HepG2 (cell line): ENCODE measurements at regions not wholly inside any gene's neighbourhood (a gene's known extent, or its start where the extent isn't known, plus 50 kb on each side); places are given as distances from the start of the nearest gene placed in this dataset.

Experiments
- BHLHE40 ChIP-seq: IDR thresholded peaks from 2 replicates; pipeline ENCODE4 v1.6.1; 2011; ENCODE audit warnings: low read length, improper control_type of control experiment
- FOXK2 ChIP-seq: fragments of 450-650 bp; IDR thresholded peaks from 2 replicates; pipeline ENCODE4 v1.6.1; 2016
- NR2C2 ChIP-seq: sonication (generic); formaldehyde crosslinking; IDR thresholded peaks from 2 replicates; pipeline ENCODE4 v1.4.0; 2020; ENCODE audit warnings: missing genetic modification reagents, mild to moderate bottlenecking, moderate library complexity, borderline replicate concordance
- ZNF234 ChIP-seq: sonication (generic); formaldehyde crosslinking; conservative IDR thresholded peaks from 2 replicates; pipeline ENCODE4 v1.5.1; 2020; ENCODE audit warnings: mild to moderate bottlenecking, missing genetic modification reagents
- ZNF317 ChIP-seq: sonication (generic); formaldehyde crosslinking; IDR thresholded peaks from 2 replicates; pipeline ENCODE4 v1.5.0; 2020; ENCODE audit warnings: mild to moderate bottlenecking, missing genetic modification reagents
- TF ChIP-seq, protein P1 (sequence below): sonication (generic); formaldehyde crosslinking; IDR thresholded peaks from 2 replicates; pipeline ENCODE4 v1.4.0; 2020; ENCODE audit warnings: missing genetic modification reagents, borderline replicate concordance
- TF ChIP-seq, protein P2 (sequence below): sonication (generic); formaldehyde crosslinking; IDR thresholded peaks from 2 replicates; pipeline ENCODE4 v1.5.0; 2020; ENCODE audit warnings: mild to moderate bottlenecking, missing genetic modification reagents, borderline replicate concordance

GRCh38 chr3:143190101-143190500 is 70.5 kb downstream of the CHST2 start (continued):
- TF ChIP-seq, protein P1, sequence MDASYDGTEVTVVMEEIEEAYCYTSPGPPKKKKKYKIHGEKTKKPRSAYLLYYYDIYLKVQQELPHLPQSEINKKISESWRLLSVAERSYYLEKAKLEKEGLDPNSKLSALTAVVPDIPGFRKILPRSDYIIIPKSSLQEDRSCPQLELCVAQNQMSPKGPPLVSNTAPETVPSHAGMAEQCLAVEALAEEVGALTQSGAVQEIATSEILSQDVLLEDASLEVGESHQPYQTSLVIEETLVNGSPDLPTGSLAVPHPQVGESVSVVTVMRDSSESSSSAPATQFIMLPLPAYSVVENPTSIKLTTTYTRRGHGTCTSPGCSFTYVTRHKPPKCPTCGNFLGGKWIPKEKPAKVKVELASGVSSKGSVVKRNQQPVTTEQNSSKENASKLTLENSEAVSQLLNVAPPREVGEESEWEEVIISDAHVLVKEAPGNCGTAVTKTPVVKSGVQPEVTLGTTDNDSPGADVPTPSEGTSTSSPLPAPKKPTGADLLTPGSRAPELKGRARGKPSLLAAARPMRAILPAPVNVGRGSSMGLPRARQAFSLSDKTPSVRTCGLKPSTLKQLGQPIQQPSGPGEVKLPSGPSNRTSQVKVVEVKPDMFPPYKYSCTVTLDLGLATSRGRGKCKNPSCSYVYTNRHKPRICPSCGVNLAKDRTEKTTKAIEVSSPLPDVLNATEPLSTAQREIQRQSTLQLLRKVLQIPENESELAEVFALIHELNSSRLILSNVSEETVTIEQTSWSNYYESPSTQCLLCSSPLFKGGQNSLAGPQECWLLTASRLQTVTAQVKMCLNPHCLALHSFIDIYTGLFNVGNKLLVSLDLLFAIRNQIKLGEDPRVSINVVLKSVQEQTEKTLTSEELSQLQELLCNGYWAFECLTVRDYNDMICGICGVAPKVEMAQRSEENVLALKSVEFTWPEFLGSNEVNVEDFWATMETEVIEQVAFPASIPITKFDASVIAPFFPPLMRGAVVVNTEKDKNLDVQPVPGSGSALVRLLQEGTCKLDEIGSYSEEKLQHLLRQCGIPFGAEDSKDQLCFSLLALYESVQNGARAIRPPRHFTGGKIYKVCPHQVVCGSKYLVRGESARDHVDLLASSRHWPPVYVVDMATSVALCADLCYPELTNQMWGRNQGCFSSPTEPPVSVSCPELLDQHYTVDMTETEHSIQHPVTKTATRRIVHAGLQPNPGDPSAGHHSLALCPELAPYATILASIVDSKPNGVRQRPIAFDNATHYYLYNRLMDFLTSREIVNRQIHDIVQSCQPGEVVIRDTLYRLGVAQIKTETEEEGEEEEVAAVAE (CRISPR knock-in tag) = no peak
- TF ChIP-seq ZNF234 (no peak), NR2C2 (CRISPR knock-in tag) (no peak), BHLHE40 (no peak), ZNF317 (CRISPR knock-in tag) (no peak), FOXK2 (no peak)
- TF ChIP-seq, protein P2, sequence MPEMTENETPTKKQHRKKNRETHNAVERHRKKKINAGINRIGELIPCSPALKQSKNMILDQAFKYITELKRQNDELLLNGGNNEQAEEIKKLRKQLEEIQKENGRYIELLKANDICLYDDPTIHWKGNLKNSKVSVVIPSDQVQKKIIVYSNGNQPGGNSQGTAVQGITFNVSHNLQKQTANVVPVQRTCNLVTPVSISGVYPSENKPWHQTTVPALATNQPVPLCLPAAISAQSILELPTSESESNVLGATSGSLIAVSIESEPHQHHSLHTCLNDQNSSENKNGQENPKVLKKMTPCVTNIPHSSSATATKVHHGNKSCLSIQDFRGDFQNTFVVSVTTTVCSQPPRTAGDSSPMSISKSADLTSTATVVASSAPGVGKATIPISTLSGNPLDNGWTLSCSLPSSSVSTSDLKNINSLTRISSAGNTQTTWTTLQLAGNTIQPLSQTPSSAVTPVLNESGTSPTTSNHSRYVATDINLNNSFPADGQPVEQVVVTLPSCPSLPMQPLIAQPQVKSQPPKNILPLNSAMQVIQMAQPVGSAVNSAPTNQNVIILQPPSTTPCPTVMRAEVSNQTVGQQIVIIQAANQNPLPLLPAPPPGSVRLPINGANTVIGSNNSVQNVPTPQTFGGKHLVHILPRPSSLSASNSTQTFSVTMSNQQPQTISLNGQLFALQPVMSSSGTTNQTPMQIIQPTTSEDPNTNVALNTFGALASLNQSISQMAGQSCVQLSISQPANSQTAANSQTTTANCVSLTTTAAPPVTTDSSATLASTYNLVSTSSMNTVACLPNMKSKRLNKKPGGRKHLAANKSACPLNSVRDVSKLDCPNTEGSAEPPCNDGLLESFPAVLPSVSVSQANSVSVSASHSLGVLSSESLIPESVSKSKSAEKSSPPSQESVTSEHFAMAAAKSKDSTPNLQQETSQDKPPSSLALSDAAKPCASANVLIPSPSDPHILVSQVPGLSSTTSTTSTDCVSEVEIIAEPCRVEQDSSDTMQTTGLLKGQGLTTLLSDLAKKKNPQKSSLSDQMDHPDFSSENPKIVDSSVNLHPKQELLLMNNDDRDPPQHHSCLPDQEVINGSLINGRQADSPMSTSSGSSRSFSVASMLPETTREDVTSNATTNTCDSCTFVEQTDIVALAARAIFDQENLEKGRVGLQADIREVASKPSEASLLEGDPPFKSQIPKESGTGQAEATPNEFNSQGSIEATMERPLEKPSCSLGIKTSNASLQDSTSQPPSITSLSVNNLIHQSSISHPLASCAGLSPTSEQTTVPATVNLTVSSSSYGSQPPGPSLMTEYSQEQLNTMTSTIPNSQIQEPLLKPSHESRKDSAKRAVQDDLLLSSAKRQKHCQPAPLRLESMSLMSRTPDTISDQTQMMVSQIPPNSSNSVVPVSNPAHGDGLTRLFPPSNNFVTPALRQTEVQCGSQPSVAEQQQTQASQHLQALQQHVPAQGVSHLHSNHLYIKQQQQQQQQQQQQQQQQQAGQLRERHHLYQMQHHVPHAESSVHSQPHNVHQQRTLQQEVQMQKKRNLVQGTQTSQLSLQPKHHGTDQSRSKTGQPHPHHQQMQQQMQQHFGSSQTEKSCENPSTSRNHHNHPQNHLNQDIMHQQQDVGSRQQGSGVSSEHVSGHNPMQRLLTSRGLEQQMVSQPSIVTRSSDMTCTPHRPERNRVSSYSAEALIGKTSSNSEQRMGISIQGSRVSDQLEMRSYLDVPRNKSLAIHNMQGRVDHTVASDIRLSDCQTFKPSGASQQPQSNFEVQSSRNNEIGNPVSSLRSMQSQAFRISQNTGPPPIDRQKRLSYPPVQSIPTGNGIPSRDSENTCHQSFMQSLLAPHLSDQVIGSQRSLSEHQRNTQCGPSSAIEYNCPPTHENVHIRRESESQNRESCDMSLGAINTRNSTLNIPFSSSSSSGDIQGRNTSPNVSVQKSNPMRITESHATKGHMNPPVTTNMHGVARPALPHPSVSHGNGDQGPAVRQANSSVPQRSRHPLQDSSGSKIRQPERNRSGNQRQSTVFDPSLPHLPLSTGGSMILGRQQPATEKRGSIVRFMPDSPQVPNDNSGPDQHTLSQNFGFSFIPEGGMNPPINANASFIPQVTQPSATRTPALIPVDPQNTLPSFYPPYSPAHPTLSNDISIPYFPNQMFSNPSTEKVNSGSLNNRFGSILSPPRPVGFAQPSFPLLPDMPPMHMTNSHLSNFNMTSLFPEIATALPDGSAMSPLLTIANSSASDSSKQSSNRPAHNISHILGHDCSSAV = no peak
